ENCODE measurements at regions not wholly inside any gene's neighbourhood (a gene's known extent, or its start where the extent isn't known, plus 50 kb on each side); places are given as distances from the start of the nearest gene placed in this dataset.
"Not testable (repeated sequence)": the region's sequence is repeated elsewhere in the genome, so short reads cannot be mapped to it uniquely, and the experiment has no call there.

GRCh38 chrX:140038842-140039241, 73.5 kb upstream of the CXorf66 start:
- in situ Hi-C loops (cut with MboI; ENCODE audit: low pct_ligation_motif_present in 1 of 4, low pct_unique_long_range_greater_than_20kb in 1 of 4, low sequenced_read_pairs in 3 of 4), result no loop called here
- intact Hi-C loops (cut with DNase I; ENCODE audit: low total_unique reads), result no loop called here
- no peaks in the 10 kb centered on the region for H3K4me1 ChIP-seq

GRCh38 chrX:140034916-140035315, 69.6 kb upstream of the CXorf66 start:
- H3K4me3 ChIP-seq, result no peak overlapping the region
- intact Hi-C loops (cut with DNase I; ENCODE audit: low total_unique reads), result no loop called here
- H3K27ac ChIP-seq, result no peak overlapping the region
- no peaks in the 10 kb centered on the region for H3K27me3 ChIP-seq
- H3K9me3 ChIP-seq, result no peaks in the 10 kb centered on the region
- 22% methylated on average over 4 of the region's 4 CpGs; no CpG with 5 or more reads in 1 of the 2 donors for WGBS, 2 donors (ENCODE audit: low coverage in 1 of 2)
- no peaks in the 10 kb centered on the region for H3K36me3 ChIP-seq
- in situ Hi-C loops (cut with MboI; ENCODE audit: low pct_ligation_motif_present in 1 of 4, low pct_unique_long_range_greater_than_20kb in 1 of 4, low sequenced_read_pairs in 3 of 4), result no loop called here
- no peak for TF ChIP-seq CTCF (IDR thresholded peaks at IDR 0.05)
- no peak for TF ChIP-seq POLR2A (IDR thresholded peaks at IDR 0.05)
- no peak for TF ChIP-seq POLR2AphosphoS5 (IDR thresholded peaks at IDR 0.05)
- no peak for TF ChIP-seq EP300 (IDR thresholded peaks at IDR 0.05; ENCODE audit: low read depth)
- no peaks in the 10 kb centered on the region for H3K4me1 ChIP-seq
- no peak for DNase-seq

More at GRCh38 chrX:140038842-140039241, 73.5 kb upstream of the CXorf66 start:
- Histone ChIP-seq H3K4me3 (no peak overlapping the region), H3K27me3 (no peaks in the 10 kb centered on the region), H3K36me3 (no peaks in the 10 kb centered on the region), H3K9me3 (no peaks in the 10 kb centered on the region), H3K27ac (no peak overlapping the region)
- TF ChIP-seq POLR2AphosphoS5 (IDR thresholded peaks at IDR 0.05), result no peak
- TF ChIP-seq EP300 (IDR thresholded peaks at IDR 0.05; ENCODE audit: low read depth), result no peak
- no peak for TF ChIP-seq CTCF (IDR thresholded peaks at IDR 0.05)
- TF ChIP-seq POLR2A (IDR thresholded peaks at IDR 0.05), result no peak
- no peak for DNase-seq

GRCh38 chrX:140022482-140022881, 57.2 kb upstream of the CXorf66 start:
- Histone ChIP-seq H3K9me3 (no peaks in the 10 kb centered on the region), H3K36me3 (no peaks in the 10 kb centered on the region), H3K27ac (no peak overlapping the region), H3K27me3 (no peaks in the 10 kb centered on the region), H3K4me3 (no peak overlapping the region), H3K4me1 (no peaks in the 10 kb centered on the region)
- DNase-seq, result no peak
- in situ Hi-C loops (cut with MboI; ENCODE audit: low pct_ligation_motif_present in 1 of 4, low pct_unique_long_range_greater_than_20kb in 1 of 4, low sequenced_read_pairs in 3 of 4), result no loop called here
- intact Hi-C loops (cut with DNase I; ENCODE audit: low total_unique reads), result no loop called here
- WGBS, 2 donors (ENCODE audit: low coverage in 1 of 2), result 59% methylated on average over 1 of the region's 1 CpG; no CpG with 5 or more reads in 1 of the 2 donors
- TF ChIP-seq EP300 (IDR thresholded peaks at IDR 0.05; ENCODE audit: low read depth), result no peak
- no peak for TF ChIP-seq POLR2A (IDR thresholded peaks at IDR 0.05)
- no peak for TF ChIP-seq POLR2AphosphoS5 (IDR thresholded peaks at IDR 0.05)
- no peak for TF ChIP-seq CTCF (IDR thresholded peaks at IDR 0.05)

GRCh38 chrX:140019134-140019533, 53.8 kb upstream of the CXorf66 start:
- intact Hi-C loops (cut with DNase I; ENCODE audit: low total_unique reads); H3K4me3 ChIP-seq; H3K27ac ChIP-seq; H3K27me3 ChIP-seq; DNase-seq; H3K36me3 ChIP-seq; in situ Hi-C loops (cut with MboI; ENCODE audit: low pct_ligation_motif_present in 1 of 4, low pct_unique_long_range_greater_than_20kb in 1 of 4, low sequenced_read_pairs in 3 of 4); H3K9me3 ChIP-seq; H3K4me1 ChIP-seq: not testable (repeated sequence)
- 80% methylated on average over 1 of the region's 3 CpGs; no CpG with 5 or more reads in 1 of the 2 donors for WGBS, 2 donors (ENCODE audit: low coverage in 1 of 2)

Small RNAs in the stretch of these regions (small RNA-seq; reads per million reads assigned to genes)
- 0 reads per million in 4 donors for gene RN7SL727P

All from transverse colon (tissue), 4 donors.